ENCODE measurements at regions not wholly inside any gene's neighbourhood (a gene's known extent, or its start where the extent isn't known, plus 50 kb on each side); places are given as distances from the start of the nearest gene placed in this dataset.

GRCh38 chr2:199696048-199696447 is 154.9 kb downstream of the FTCDNL1 start:
- Histone ChIP-seq H3K27me3 (ENCODE audit: control insufficient read depth, insufficient read depth, low read length) (no peaks in the 10 kb centered on the region), H3K4me3 (ENCODE audit: low read depth, low read length) (no peak overlapping the region), H3K36me3 (ENCODE audit: control insufficient read depth, insufficient read depth, low read length) (no peaks in the 10 kb centered on the region)
- no peak for TF ChIP-seq CTCF (IDR thresholded peaks at IDR 0.05; ENCODE audit: insufficient read depth, low read length, poor library complexity, severe bottlenecking)
- no peak for DNase-seq (ENCODE audit: low read depth)

- Histone ChIP-seq H3K27me3 (ENCODE audit: control insufficient read depth, insufficient read depth, low read length) (no peaks in the 10 kb centered on the region), H3K36me3 (ENCODE audit: control insufficient read depth, insufficient read depth, low read length) (no peaks in the 10 kb centered on the region), H3K4me3 (ENCODE audit: low read depth, low read length) (no peak overlapping the region)
- TF ChIP-seq CTCF (IDR thresholded peaks at IDR 0.05; ENCODE audit: insufficient read depth, low read length, poor library complexity, severe bottlenecking), result no peak
- DNase-seq (ENCODE audit: low read depth), result no peak
Observed at GRCh38 chr2:199693861-199694260, 157.1 kb downstream of the FTCDNL1 start.

- no peaks in the 10 kb centered on the region for H3K27me3 ChIP-seq (ENCODE audit: control insufficient read depth, insufficient read depth, low read length)
- no peak for TF ChIP-seq CTCF (IDR thresholded peaks at IDR 0.05; ENCODE audit: insufficient read depth, low read length, poor library complexity, severe bottlenecking)
- H3K36me3 ChIP-seq (ENCODE audit: control insufficient read depth, insufficient read depth, low read length), result no peaks in the 10 kb centered on the region
- no peak overlapping the region for H3K4me3 ChIP-seq (ENCODE audit: low read depth, low read length)
- DNase-seq (ENCODE audit: low read depth), result no peak
Observed at GRCh38 chr2:199692489-199692888, 158.5 kb downstream of the FTCDNL1 start.

- no peak for TF ChIP-seq CTCF (IDR thresholded peaks at IDR 0.05; ENCODE audit: insufficient read depth, low read length, poor library complexity, severe bottlenecking)
- Histone ChIP-seq H3K4me3 (ENCODE audit: low read depth, low read length) (no peak overlapping the region), H3K36me3 (ENCODE audit: control insufficient read depth, insufficient read depth, low read length) (no peaks in the 10 kb centered on the region), H3K27me3 (ENCODE audit: control insufficient read depth, insufficient read depth, low read length) (no peaks in the 10 kb centered on the region)
- DNase-seq (ENCODE audit: low read depth), result no peak
Observed at GRCh38 chr2:199690225-199690624, 160.8 kb downstream of the FTCDNL1 start.

- H3K4me3 ChIP-seq (ENCODE audit: low read depth, low read length), result no peak overlapping the region
- no peak for DNase-seq (ENCODE audit: low read depth)
- H3K36me3 ChIP-seq (ENCODE audit: control insufficient read depth, insufficient read depth, low read length), result no peaks in the 10 kb centered on the region
- no peaks in the 10 kb centered on the region for H3K27me3 ChIP-seq (ENCODE audit: control insufficient read depth, insufficient read depth, low read length)
- no peak for TF ChIP-seq CTCF (IDR thresholded peaks at IDR 0.05; ENCODE audit: insufficient read depth, low read length, poor library complexity, severe bottlenecking)
Observed at GRCh38 chr2:199685669-199686068, 165.3 kb downstream of the FTCDNL1 start.

- no peak for TF ChIP-seq CTCF (IDR thresholded peaks at IDR 0.05; ENCODE audit: insufficient read depth, low read length, poor library complexity, severe bottlenecking)
- H3K36me3 ChIP-seq (ENCODE audit: control insufficient read depth, insufficient read depth, low read length), result no peaks in the 10 kb centered on the region
- no peak overlapping the region for H3K4me3 ChIP-seq (ENCODE audit: low read depth, low read length)
- no peak for DNase-seq (ENCODE audit: low read depth)
- H3K27me3 ChIP-seq (ENCODE audit: control insufficient read depth, insufficient read depth, low read length), result no peaks in the 10 kb centered on the region
Observed at GRCh38 chr2:199684832-199685231, 166.2 kb downstream of the FTCDNL1 start.

Measured in kidney epithelial cell (primary cell).